Type B pancreatic cell (in vitro differentiated cells): ENCODE measurements at regions not wholly inside any gene's neighbourhood (a gene's known extent, or its start where the extent isn't known, plus 50 kb on each side); places are given as distances from the start of the nearest gene placed in this dataset.

ENCODE experiments used
- DNase-seq: peaks from one replicate; pipeline ENCODE4 v3.0.0; 2021; ENCODE audit warnings: mixed read lengths; ENCODE audit not compliant: unreplicated experiment; ENCODE audit errors: extremely low spot score
- H3K27ac Mint-ChIP-seq: 2 replicates; pipeline ENCODE4 v1.8.0; 2021; ENCODE audit warnings: mild to moderate bottlenecking, mixed read lengths
- H3K27me3 Mint-ChIP-seq: 2 replicates; pipeline ENCODE4 v1.8.0; 2021; ENCODE audit warnings: mixed read lengths
- H3K36me3 Mint-ChIP-seq: 2 replicates; pipeline ENCODE4 v1.8.0; 2021; ENCODE audit warnings: mixed read lengths
- H3K4me1 Mint-ChIP-seq: one replicate; pipeline ENCODE4 v1.8.0; 2021; ENCODE audit warnings: mixed read lengths; ENCODE audit not compliant: unreplicated experiment
- H3K4me3 Mint-ChIP-seq: 2 replicates; pipeline ENCODE4 v1.8.0; 2021; ENCODE audit warnings: mild to moderate bottlenecking, mixed read lengths
- H3K9me3 Mint-ChIP-seq: 2 replicates; pipeline ENCODE4 v1.8.0; 2021; ENCODE audit warnings: mixed read lengths
- TF ChIP-seq, protein P1 (sequence below): fragments of 200-600 bp; sonication (generic); conservative IDR thresholded peaks from 2 replicates; pipeline ENCODE4 v1.5.0; 2021; ENCODE audit warnings: antibody characterized with exemption, mild to moderate bottlenecking

DNA sequence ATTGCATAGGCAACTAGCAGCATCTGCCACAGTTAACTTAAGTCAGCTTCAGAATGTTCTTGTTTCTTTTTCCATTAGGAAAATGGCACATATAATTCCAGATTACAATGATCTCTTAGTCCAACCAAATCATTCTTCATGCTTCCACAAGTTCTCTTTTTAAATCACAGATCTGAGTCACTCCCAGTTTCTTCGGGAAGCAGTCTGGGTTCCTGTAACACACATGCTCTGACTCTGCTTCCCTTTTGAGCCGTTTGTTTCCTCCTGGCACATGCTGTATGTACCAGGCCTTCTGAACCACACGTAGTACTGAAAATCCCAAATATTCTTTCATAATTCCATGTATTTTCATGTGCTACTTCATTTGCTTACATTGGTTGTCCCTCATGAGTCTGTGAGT is 388.8 kb upstream of the PDE3A start:
- H3K27ac Mint-ChIP-seq = no peak overlapping the region
- H3K4me1 Mint-ChIP-seq = no peaks in the 10 kb centered on the region
- H3K9me3 Mint-ChIP-seq = peaks cover 12% of the 10 kb centered on the region
- TF ChIP-seq, protein P1, sequence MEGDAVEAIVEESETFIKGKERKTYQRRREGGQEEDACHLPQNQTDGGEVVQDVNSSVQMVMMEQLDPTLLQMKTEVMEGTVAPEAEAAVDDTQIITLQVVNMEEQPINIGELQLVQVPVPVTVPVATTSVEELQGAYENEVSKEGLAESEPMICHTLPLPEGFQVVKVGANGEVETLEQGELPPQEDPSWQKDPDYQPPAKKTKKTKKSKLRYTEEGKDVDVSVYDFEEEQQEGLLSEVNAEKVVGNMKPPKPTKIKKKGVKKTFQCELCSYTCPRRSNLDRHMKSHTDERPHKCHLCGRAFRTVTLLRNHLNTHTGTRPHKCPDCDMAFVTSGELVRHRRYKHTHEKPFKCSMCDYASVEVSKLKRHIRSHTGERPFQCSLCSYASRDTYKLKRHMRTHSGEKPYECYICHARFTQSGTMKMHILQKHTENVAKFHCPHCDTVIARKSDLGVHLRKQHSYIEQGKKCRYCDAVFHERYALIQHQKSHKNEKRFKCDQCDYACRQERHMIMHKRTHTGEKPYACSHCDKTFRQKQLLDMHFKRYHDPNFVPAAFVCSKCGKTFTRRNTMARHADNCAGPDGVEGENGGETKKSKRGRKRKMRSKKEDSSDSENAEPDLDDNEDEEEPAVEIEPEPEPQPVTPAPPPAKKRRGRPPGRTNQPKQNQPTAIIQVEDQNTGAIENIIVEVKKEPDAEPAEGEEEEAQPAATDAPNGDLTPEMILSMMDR = no peak
- H3K36me3 Mint-ChIP-seq = peaks cover 9% of the 10 kb centered on the region
- H3K27me3 Mint-ChIP-seq = peaks cover 15% of the 10 kb centered on the region
- H3K4me3 Mint-ChIP-seq = no peak overlapping the region
- DNase-seq = no peak

DNA sequence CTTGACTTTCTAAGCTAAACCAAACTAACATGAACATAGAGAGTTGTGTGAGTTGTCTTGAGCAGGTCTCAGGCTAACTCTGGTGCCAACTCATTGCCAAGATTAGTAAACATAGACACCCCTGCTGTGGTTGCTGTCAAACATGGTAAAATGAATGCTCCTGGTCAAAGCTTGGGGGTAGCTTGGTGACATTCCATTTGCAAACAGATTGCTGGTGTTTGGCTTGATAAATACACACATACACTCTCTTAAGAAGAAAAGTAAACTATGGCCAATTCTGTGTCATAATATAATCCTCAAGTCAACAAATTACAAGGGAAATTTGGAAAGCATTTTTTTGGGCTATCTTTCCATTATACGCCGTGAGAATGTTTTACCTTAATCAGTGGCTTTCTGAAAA is 386.4 kb upstream of the PDE3A start:
- H3K4me3 Mint-ChIP-seq = no peak overlapping the region
- no peak overlapping the region for H3K27ac Mint-ChIP-seq
- H3K4me1 Mint-ChIP-seq = no peaks in the 10 kb centered on the region
- TF ChIP-seq, protein P1 = no peak
- peaks cover 4% of the 10 kb centered on the region for H3K36me3 Mint-ChIP-seq
- DNase-seq = no peak
- H3K9me3 Mint-ChIP-seq = peaks cover 12% of the 10 kb centered on the region
- peaks cover 18% of the 10 kb centered on the region for H3K27me3 Mint-ChIP-seq

DNA sequence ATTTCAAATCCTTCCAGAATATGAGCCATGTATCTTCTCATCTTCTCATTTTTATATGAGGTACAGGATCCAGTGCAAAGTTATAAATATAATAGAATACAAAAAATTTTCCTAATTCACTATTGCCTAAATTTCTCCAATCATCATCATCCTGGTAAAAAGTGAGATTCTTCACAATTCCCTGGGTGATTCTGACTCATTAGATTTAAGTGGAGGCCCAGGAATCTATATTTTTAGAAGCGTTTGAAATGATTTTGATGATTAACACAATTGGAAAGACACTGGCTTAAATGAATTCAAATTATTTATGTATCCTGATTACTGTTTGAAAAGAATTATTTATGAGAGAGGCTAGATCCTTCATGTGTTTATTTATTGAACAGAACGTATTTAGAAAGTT is 380.3 kb upstream of the PDE3A start:
- Mint-ChIP-seq H3K36me3 (peaks cover 14% of the 10 kb centered on the region), H3K9me3 (peaks cover 11% of the 10 kb centered on the region), H3K27me3 (peaks cover 31% of the 10 kb centered on the region), H3K4me3 (no peak overlapping the region), H3K4me1 (peaks cover 3% of the 10 kb centered on the region), H3K27ac (no peak overlapping the region)
- DNase-seq = no peak
- TF ChIP-seq, protein P1 = no peak

DNA sequence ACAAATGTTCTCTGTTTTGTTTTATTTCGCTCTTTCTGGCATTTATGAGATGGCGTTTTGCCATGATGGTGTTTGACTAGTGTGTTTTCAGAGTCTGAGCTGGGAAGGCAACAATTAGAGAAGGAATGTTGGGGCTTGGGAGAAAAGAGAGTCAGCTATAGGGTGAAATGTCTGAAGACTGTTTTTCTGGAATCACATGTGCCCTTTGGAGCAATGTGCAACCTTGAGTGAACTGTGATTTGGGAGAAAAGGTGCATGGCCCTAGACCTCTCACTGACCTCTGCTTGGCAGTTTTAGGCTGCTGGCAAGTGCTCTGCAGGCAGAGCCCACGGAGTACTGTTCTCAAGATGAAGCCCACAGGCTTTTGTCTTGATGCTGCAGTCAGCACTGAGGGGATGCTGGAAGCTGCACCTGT is 379.9 kb upstream of the PDE3A start:
- peaks cover 15% of the 10 kb centered on the region for H3K36me3 Mint-ChIP-seq
- peaks cover 3% of the 10 kb centered on the region for H3K4me1 Mint-ChIP-seq
- DNase-seq = no peak
- no peak overlapping the region for H3K27ac Mint-ChIP-seq
- H3K4me3 Mint-ChIP-seq = no peak overlapping the region
- TF ChIP-seq, protein P1 = no peak
- H3K9me3 Mint-ChIP-seq = peaks cover 12% of the 10 kb centered on the region
- H3K27me3 Mint-ChIP-seq = peaks cover 31% of the 10 kb centered on the region

DNA sequence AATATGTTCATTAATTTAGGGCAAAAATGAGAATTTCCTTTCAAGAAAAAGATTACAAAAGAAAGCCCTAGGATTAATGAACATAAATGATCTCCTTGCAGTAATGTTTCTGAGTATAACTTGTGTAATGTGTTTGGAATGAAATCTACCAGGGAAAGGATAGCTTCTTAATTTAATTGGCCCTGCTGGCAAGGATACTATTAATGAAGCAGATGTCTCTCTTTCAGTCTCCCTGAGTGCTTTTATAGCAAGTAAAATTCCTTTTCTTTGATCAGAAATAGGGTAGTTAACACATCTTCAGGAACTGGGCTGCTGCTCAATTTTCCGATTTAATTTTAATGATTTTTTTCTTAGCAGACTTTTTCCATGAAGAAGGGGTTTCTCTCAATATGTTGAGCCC is 379.4 kb upstream of the PDE3A start:
- Mint-ChIP-seq H3K27ac (no peak overlapping the region), H3K4me3 (no peak overlapping the region), H3K27me3 (peaks cover 31% of the 10 kb centered on the region), H3K9me3 (peaks cover 14% of the 10 kb centered on the region), H3K36me3 (peaks cover 17% of the 10 kb centered on the region), H3K4me1 (peaks cover 3% of the 10 kb centered on the region)
- no peak for DNase-seq
- TF ChIP-seq, protein P1 = no peak

DNA sequence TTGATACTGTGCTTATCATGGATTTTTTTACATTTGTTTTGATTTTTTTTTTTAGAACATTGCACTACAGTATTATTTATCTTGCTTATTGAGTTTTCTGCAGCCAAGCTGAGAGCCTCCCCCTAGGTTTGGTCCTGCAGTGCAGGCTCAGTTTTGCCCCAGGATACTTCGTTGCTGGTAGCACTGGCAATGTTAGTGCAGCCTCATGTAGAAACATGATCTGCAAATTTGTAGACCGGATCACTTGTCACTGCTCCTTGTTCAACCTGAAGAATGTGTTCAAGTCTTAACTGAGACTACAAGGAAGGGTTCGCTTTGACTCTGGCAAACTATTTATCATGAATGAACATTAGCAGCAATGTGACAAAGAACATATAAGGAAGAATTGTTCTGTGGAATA is 377.2 kb upstream of the PDE3A start:
- Mint-ChIP-seq H3K27ac (peak overlapping the region; percentile 65), H3K9me3 (peaks cover 14% of the 10 kb centered on the region), H3K27me3 (peaks cover 30% of the 10 kb centered on the region), H3K4me3 (peak overlapping the region; percentile 50), H3K36me3 (peaks cover 17% of the 10 kb centered on the region), H3K4me1 (peaks cover 3% of the 10 kb centered on the region)
- TF ChIP-seq, protein P1 = no peak
- no peak for DNase-seq
